ELF-1 (cell line): ENCODE measurements at regions not wholly inside any gene's neighbourhood (a gene's known extent, or its start where the extent isn't known, plus 50 kb on each side); places are given as distances from the start of the nearest gene placed in this dataset.
"Not testable (repeated sequence)": the region's sequence is repeated elsewhere in the genome, so short reads cannot be mapped to it uniquely, and the experiment has no call there.

Source experiments
- DNase-seq: peaks from one replicate; pipeline ENCODE4 v3.0.0-alpha.2; 2016; ENCODE audit warnings: low read depth, low spot score

DNA sequence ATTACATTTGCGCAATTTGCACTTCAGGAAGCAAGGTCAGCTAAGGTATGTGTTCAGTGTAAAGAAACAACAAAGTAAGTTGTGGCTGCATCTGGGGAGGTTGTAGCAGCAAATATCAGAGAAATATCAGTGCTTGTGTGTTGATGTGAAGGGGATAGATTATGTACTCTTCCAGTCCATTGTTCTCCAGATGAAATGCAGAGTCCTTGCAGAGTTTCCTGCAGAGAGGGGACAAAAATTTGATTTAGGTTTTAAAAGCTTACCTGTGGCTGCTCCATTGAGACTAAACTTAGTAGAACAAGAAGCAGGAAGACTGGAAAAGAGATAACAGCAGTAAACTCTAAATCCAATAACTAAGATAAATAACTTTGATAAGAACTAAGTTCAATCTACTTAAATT lies 952.2 kb downstream of the CDH18 start:
- DNase-seq, result no peak

GRCh38 chr5:19042106-19042505 lies 945.9 kb downstream of the CDH18 start:
- DNase-seq, result no peak

- no peak for DNase-seq
Measured at GRCh38 chr5:19044311-19044710, 943.7 kb downstream of the CDH18 start.

DNA sequence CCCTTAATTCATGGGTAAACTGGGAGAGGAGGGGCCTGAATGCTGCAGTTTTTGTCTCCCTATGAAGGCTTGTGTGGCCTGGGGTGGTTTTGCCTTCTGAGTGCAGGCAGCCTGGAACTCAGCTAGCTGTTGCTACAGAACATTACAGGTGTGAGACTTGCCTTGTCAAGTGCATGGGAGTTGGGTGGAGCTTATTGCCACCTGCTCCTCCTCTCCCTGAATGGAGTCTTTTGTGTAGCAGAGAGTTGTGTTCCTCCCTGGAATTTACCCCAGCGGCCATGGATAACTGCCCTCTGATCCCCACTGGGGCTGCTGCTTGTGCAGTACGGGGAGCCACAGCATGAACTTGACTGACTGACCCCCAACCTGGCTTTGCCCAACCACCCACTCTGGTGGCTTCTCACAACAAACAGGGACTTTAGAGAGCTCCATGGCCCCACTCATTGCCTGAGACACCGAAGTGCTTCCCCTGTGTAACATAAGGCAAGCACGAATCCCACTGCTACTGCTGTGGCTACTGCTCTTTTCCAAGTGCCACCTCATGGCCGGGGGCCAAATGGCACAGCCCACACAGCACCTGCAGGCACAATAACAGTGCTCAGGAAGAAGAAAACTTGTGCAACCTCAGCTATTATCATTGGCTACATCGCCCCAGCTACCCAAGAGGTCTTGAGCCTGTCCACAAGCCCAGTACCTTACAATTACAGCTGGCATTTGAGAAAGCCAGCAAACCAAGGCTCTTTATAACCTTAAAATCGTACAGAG lies 942.9 kb downstream of the CDH18 start:
- DNase-seq, result peak; percentile 70

- DNase-seq, result peak; percentile 93
Measured at GRCh38 chr5:19047277-19047676, 940.7 kb downstream of the CDH18 start.

DNA sequence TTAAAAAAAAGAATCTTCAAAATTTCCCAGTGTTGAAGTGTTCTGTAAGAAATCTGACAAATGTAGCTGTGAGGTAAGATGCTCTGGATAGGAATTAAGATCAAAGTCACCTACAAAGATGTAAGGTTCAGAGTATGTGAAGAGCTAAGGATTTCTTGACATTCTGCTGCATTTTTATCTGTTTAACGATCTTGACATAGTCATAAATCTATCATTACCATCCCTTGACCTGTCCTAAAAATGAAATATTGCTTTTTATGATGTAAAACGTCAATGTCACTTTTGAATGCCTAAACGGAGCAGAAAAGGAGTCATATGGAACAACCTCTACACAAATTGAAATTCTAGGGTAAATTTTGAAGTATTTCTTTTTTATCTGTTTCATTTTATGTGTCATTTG lies 939.3 kb downstream of the CDH18 start:
- DNase-seq, result no peak

DNA sequence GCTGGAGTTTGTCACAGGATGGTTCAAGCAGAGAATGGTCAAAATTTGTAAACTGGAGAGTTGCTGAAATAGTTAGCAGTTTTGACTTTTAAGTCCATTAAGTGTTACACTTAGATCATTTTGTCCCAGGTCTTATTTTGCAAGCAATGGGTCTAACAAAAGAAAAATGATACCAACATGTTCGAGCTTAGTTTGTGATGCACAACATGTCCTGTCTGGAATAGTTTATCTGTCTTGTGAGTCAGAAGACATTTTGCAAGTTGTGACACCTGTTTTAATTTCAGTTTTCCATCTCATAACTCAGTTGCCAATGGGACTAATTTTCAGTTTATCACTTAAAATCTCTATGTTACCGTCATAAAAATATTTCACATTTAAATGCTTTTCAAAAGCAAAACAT lies 929.8 kb downstream of the CDH18 start:
- no peak for DNase-seq

GRCh38 chr5:19064094-19064493 lies 923.9 kb downstream of the CDH18 start:
- no peak for DNase-seq

GRCh38 chr5:19067741-19068140 lies 920.3 kb downstream of the CDH18 start:
- no peak for DNase-seq

DNA sequence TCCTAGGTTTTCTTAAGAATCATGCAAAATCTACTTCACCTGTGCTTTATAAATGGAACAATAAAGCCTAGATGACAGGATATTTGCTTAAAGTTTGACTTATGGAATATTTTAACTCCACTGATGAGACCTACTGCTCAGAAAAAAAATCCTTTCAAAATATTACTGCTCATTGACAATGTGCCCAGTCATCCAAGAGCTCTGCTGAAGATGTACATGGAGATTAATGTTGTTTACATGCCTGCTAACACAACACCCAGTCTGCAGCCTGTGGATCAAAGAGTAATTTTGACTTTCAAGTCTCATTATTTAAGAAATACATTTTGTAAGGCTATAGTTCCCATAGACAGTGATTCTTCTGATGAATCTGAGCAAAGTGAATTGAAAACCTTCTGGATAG lies 889.6 kb downstream of the CDH18 start:
- DNase-seq, result no peak

GRCh38 chr5:19099195-19099594 lies 888.8 kb downstream of the CDH18 start:
- no peak for DNase-seq

- no peak for DNase-seq
Measured at GRCh38 chr5:19104948-19105347, 883.1 kb downstream of the CDH18 start.

GRCh38 chr5:19122923-19123322 lies 865.1 kb downstream of the CDH18 start:
- DNase-seq, result no peak

GRCh38 chr5:19125956-19126713 lies 861.9 kb downstream of the CDH18 start:
- DNase-seq, result no peak

DNA sequence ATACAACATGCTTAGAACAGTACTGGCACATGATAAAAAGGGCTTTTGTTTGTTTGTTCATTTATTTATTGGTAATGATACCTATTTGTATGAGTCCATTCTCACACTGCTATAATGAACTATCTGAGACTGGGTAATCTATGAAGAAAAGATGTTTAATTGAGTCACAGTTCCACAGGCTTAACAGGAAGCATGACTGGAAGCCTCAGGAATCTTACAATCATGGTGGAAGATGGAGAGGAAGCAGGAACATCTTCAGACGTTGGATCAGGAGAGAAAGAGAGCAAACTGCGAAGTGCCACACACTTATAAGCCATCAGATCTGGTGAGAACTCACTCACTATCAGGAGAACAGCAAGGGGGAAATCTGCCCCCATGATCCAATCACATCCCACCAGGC lies 847.7 kb downstream of the CDH18 start:
- no peak for DNase-seq

DNA sequence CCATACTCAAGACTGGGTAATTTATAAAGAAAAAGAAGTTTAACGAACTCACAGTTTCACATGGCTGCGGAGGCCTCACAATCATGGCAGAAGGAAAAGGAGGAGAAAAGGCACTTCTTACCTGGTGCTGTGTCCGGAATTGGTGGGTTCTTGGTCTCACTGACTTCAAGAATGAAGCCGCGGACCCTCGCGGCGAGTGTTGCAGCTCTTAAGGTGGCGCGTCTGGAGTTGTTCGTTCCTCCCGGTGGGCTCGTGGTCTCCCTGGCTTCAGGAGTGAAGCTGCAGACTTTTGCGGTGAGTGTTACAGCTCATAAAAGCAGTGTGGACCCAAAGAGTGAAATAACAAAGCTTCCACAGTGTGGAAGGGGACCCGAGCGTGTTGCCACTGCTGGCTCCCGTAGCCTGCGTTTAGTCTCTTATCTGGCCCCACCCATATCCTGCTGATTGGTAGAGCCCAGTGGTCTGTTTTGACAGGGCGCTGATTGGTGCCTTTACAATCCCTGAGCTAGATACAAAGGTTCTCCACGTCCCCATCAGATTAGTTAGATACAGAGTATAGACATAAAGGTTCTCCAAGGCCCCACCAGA lies 846.0 kb downstream of the CDH18 start:
- DNase-seq, result not testable (repeated sequence)

DNA sequence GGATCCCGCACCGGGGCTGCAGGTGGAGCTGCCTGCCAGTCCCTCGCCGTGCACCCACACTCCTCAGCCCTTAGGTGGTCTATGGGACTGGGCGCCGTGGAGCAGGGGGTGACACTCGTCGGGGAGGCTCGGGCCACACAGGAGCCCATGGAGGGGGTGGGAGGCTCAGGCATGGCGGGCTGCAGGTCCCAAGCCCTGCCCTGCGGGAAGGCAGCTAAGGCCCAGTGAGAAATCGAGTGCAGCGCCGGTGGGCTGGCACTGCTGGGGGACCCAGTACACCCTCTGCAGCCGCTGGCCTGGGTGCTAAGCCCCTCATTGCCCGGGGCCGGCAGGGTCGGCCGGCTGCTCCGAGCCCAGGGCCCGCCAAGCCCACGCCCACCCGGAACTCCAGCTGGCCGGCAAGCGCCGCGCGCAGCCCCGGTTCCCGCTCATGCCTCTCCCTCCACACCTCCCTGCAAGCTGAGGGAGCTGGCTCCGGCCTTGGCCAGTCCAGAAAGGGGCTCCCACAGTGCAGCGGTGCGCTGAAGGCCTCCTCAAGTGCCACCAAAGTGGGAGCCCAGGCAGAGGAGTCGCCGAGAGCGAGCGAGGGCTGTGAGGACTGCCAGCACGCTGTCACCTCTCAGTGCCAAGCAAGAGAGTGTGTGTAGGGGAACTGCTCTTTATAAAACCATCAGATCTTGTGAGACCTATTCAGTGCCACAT lies 845.1 kb downstream of the CDH18 start:
- DNase-seq, result not testable (repeated sequence)

DNA sequence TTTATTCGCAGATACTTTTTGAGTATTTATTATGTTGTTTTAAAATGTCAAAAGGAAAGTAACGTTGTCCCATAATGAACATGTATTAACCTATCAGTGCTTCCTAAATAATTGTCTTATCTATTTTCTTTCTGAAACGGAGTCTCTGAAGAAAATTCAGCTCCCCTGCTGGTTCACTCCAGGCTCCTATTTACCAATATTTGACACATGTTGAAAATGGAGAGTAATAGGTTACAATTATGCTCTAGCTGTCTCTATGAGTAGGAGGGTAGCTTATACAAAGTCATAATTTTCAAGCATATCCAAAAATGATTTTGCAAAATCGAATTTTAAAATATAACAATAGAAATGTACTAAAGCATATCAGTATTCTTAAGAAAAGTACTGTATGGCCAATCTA lies 844.1 kb downstream of the CDH18 start:
- DNase-seq, result no peak

DNA sequence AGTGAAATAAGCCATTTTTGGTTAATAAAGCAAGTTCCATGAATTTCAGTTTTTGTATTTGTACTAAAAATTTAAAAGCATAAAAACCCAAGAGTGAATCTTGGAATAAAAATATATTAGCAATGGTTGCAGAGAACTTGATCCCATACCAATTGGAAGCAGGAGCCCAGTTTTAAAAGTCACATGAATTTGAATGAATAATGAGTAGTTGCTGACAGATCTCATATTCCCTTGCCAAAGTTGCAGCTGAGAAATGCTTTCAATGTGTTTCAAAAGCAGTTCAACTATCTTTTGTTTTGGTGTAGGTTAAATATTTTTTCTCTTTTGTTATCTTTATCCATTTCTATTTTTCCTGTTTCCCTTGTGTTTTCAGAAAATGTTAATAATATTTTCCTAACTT lies 818.6 kb downstream of the CDH18 start:
- DNase-seq, result no peak

DNA sequence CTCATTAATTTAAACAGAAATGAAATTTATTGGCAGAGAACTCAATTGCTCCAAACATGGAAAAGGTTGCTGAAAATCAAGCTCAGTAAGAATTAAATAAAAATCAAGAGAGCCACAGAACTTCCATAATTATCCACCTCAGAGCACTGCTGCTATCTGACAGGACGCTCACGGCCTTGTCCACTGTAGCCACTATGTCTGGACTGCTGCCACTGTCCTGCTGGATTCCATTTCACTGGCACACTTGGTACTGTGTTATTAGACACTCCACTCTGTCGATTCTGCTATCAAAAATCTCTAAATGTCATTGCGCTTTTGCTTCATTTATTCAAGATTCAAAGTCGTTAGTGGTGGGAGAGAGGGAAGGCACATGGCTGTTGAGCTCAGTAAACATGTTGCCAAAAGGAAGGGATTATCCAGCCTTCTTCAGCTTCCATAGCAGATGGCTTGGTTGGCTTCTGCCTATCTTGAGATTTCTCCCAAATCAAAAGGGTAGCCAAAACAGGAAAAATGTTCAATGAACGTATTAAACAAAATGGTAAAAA lies 815.0 kb downstream of the CDH18 start:
- no peak for DNase-seq

GRCh38 chr5:19175776-19176570 lies 812.0 kb downstream of the CDH18 start:
- DNase-seq, result no peak
